Trophoblast cell (in vitro differentiated cells and primary cell): ENCODE measurements at regions not wholly inside any gene's neighbourhood (a gene's known extent, or its start where the extent isn't known, plus 50 kb on each side); places are given as distances from the start of the nearest gene placed in this dataset.
A peak's percentile ranks its signal among the peaks of the same experiment; 100 is the strongest.

Experiments
- DNase-seq, 2 donors: peaks; one replicate each; pipeline ENCODE4 v3.0.0-alpha.2; 2016
- H2AFZ ChIP-seq: 2 replicates; pipeline ENCODE4 v1.6.1; 2013; ENCODE audit warnings: low read length, moderate library complexity, mild to moderate bottlenecking; ENCODE audit not compliant: insufficient read depth, poor library complexity
- H2AK5ac ChIP-seq: 2 replicates; pipeline ENCODE4 v1.6.1; 2013; ENCODE audit warnings: mild to moderate bottlenecking, low read length
- H2BK120ac ChIP-seq: 2 replicates; pipeline ENCODE4 v1.6.1; 2013; ENCODE audit warnings: low read length, mild to moderate bottlenecking, moderate library complexity; ENCODE audit not compliant: insufficient read depth, poor library complexity
- H2BK12ac ChIP-seq: 2 replicates; pipeline ENCODE4 v1.6.1; 2013; ENCODE audit warnings: mild to moderate bottlenecking, low read length, moderate library complexity
- H2BK5ac ChIP-seq: 2 replicates; pipeline ENCODE4 v1.6.1; 2013; ENCODE audit warnings: low read length, low read depth, moderate library complexity, mild to moderate bottlenecking; ENCODE audit not compliant: poor library complexity
- H3K14ac ChIP-seq: 2 replicates; pipeline ENCODE4 v1.6.1; 2013; ENCODE audit warnings: mild to moderate bottlenecking, low read length
- H3K18ac ChIP-seq: 2 replicates; pipeline ENCODE4 v1.6.1; 2013; ENCODE audit warnings: mild to moderate bottlenecking, low read length
- H3K23ac ChIP-seq: 2 replicates; pipeline ENCODE4 v1.6.1; 2013; ENCODE audit warnings: low read length
- H3K27ac ChIP-seq: 2 replicates; pipeline ENCODE4 v1.5.1; 2013; ENCODE audit warnings: low read depth, mild to moderate bottlenecking, inconsistent platforms, low read length, moderate library complexity
- H3K27me3 ChIP-seq: 2 replicates; pipeline ENCODE4 v1.6.1; 2013; ENCODE audit warnings: inconsistent platforms, mild to moderate bottlenecking, low read length, moderate library complexity; ENCODE audit not compliant: insufficient read depth
- H3K36me3 ChIP-seq, 2 experiments: 1 replicate in 1 of 2; 2 replicates in 1 of 2; pipeline ENCODE4 v1.6.1; 2013; ENCODE audit warnings: low read length in 2 of 2, mild to moderate bottlenecking in 2 of 2, moderate library complexity in 1 of 2; ENCODE audit not compliant: insufficient read depth in 2 of 2, control insufficient read depth in 1 of 2
- H3K4ac ChIP-seq: 2 replicates; pipeline ENCODE4 v1.6.1; 2013; ENCODE audit warnings: low read depth, mild to moderate bottlenecking, low read length, moderate library complexity
- H3K4me1 ChIP-seq, 2 experiments: 1 replicate in 1 of 2; 2 replicates in 1 of 2; pipeline ENCODE4 v1.6.1; 2013; ENCODE audit warnings: low read length in 2 of 2, mild to moderate bottlenecking in 2 of 2, moderate library complexity in 1 of 2; ENCODE audit not compliant: insufficient read depth in 2 of 2, control insufficient read depth in 1 of 2
- H3K4me2 ChIP-seq: 2 replicates; pipeline ENCODE4 v1.6.1; 2013; ENCODE audit warnings: inconsistent platforms, mild to moderate bottlenecking, low read length, moderate library complexity
- H3K4me3 ChIP-seq: 2 replicates; pipeline ENCODE4 v1.5.1; 2013; ENCODE audit warnings: mild to moderate bottlenecking, low read depth, low read length, inconsistent platforms
- H3K79me1 ChIP-seq: one replicate; pipeline ENCODE4 v1.6.1; 2013; ENCODE audit warnings: low read length
- H3K79me2 ChIP-seq: 2 replicates; pipeline ENCODE4 v1.6.1; 2013; ENCODE audit warnings: low read length, mild to moderate bottlenecking; ENCODE audit not compliant: control insufficient read depth, insufficient read depth, poor library complexity
- H3K9ac ChIP-seq: 2 replicates; pipeline ENCODE4 v1.6.1; 2013; ENCODE audit warnings: mild to moderate bottlenecking, low read length
- H3K9me3 ChIP-seq: 2 replicates; pipeline ENCODE4 v1.6.1; 2013; ENCODE audit warnings: low read depth, mild to moderate bottlenecking, control low read depth, inconsistent platforms, low read length; ENCODE audit not compliant: insufficient read depth
- H4K12ac ChIP-seq: 2 replicates; pipeline ENCODE4 v1.6.1; 2013; ENCODE audit warnings: low read depth, mild to moderate bottlenecking, low read length, moderate library complexity
- H4K8ac ChIP-seq: 2 replicates; pipeline ENCODE4 v1.6.1; 2013; ENCODE audit warnings: low read depth, mild to moderate bottlenecking, low read length, moderate library complexity
- H4K91ac ChIP-seq: one replicate; pipeline ENCODE4 v1.6.1; 2013; ENCODE audit warnings: low read depth, mild to moderate bottlenecking, low read length, moderate library complexity
- WGBS: extraction: QIAGEN DNeasy Blood & Tissue Kit; methylation state at CpG from one replicate; pipeline ENCODE4 v1.1.7; 2013; ENCODE audit warnings: missing lambda C conversion rate; ENCODE audit not compliant: insufficient read length, insufficient coverage; ENCODE audit errors: extremely low coverage; 5-methylcytosine and 5-hydroxymethylcytosine counted together

DNA sequence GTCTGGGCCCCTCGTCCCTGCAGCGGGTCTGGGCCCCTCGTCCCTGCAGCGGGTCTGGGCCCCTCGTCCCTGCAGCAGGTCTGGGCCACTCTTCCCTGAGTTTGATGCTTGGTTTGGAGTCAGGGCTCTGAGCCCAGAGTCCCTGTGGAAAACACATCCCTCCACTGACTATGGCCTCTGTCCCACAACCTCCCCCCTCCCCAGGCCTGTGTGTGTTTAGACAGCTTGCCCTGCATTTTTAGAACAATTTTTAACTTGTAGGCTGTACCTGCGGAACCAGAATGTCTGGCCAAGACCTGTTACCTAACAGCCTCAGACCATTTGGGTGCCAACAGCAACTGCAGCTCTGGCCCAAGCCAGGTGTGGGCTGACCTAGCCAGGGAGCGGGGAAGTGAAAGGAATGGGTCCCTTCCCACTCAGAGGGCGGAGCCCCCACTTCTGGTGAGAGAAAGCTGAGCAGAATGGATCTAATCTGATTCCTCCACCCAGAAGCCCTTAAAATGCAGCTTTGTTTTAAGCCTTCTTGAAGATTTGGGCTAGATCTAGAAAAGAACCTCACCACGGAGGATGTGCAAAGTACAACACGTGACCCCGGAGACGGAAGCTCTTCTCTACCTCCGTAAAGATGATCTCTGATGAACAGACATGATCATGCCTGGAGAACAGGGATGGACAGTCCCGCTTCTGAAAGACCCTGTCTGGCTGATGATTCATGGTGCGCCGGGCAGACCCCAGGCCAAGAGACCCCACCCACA, 60.5 kb upstream of the TFRC start:
- H3K23ac ChIP-seq, result no peak overlapping the region
- H3K79me2 ChIP-seq, result no peaks in the 10 kb centered on the region
- peaks cover 14% of the 10 kb centered on the region for H3K79me1 ChIP-seq
- no CpG with 5 or more reads among the region's 16 CpGs for WGBS
- H3K27me3 ChIP-seq, result no peaks in the 10 kb centered on the region
- H4K8ac ChIP-seq, result peak overlapping the region; percentile 24
- peak overlapping the region; percentile 68 for H3K18ac ChIP-seq
- peak overlapping the region; percentile 64 for H2BK120ac ChIP-seq
- peak overlapping the region; percentile 49 for H3K27ac ChIP-seq
- H4K12ac ChIP-seq, result no peak overlapping the region
- no peaks in the 10 kb centered on the region for H3K36me3 ChIP-seq
- H4K91ac ChIP-seq, result peak overlapping the region; percentile 72
- no peak overlapping the region for H3K14ac ChIP-seq
- H3K4me2 ChIP-seq, result peak overlapping the region; percentile 47
- H2BK5ac ChIP-seq, result peak overlapping the region; percentile 31
- H2AFZ ChIP-seq, result no peak overlapping the region
- no peak overlapping the region for H3K4ac ChIP-seq
- no peak overlapping the region for H2BK12ac ChIP-seq
- DNase-seq, result peak; percentile 90 to 93
- H3K9me3 ChIP-seq, result peaks cover 11% of the 10 kb centered on the region
- H3K9ac ChIP-seq, result no peak overlapping the region
- no peak overlapping the region for H2AK5ac ChIP-seq
- peaks cover 16 to 32% of the 10 kb centered on the region in 2 experiments for H3K4me1 ChIP-seq
- peak overlapping the region; percentile 47 for H3K4me3 ChIP-seq

DNA sequence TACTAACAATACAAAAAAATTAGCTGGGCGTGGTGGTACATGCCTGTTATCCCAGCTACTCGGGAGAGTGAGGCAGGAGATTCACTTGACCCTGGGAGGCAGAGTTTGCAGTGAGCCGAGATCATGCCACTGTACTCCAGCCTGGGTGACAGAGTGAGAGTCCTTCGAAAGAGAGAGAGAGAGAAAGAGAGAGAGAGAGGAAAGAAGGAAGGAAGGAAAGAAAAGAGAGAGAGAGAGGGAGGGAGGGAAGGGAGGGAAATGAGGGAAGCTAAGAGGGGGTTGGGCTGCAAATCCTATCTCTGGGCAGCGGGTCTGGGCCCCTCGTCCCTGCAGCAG, 59.9 kb upstream of the TFRC start:
- WGBS, result no CpG with 5 or more reads among the region's 6 CpGs
- peak overlapping the region; percentile 31 for H2BK5ac ChIP-seq
- H3K4me2 ChIP-seq, result no peak overlapping the region
- peaks cover 14% of the 10 kb centered on the region for H3K79me1 ChIP-seq
- H3K27ac ChIP-seq, result peak overlapping the region; percentile 49
- no peaks in the 10 kb centered on the region for H3K79me2 ChIP-seq
- no peak overlapping the region for H3K4me3 ChIP-seq
- no peaks in the 10 kb centered on the region for H3K27me3 ChIP-seq
- peak overlapping the region; percentile 64 for H2BK120ac ChIP-seq
- H3K9ac ChIP-seq, result no peak overlapping the region
- no peak overlapping the region for H3K23ac ChIP-seq
- H3K4me1 ChIP-seq, result peaks cover 16 to 32% of the 10 kb centered on the region in 2 experiments
- H2AK5ac ChIP-seq, result no peak overlapping the region
- H3K9me3 ChIP-seq, result peaks cover 11% of the 10 kb centered on the region
- peak overlapping the region; percentile 72 for H4K91ac ChIP-seq
- no peak overlapping the region for H2BK12ac ChIP-seq
- no peaks in the 10 kb centered on the region for H3K36me3 ChIP-seq
- peak overlapping the region; percentile 30 for H4K8ac ChIP-seq
- H3K14ac ChIP-seq, result no peak overlapping the region
- no peak for DNase-seq
- peak overlapping the region; percentile 68 for H3K18ac ChIP-seq
- no peak overlapping the region for H3K4ac ChIP-seq
- H2AFZ ChIP-seq, result no peak overlapping the region
- H4K12ac ChIP-seq, result no peak overlapping the region

DNA sequence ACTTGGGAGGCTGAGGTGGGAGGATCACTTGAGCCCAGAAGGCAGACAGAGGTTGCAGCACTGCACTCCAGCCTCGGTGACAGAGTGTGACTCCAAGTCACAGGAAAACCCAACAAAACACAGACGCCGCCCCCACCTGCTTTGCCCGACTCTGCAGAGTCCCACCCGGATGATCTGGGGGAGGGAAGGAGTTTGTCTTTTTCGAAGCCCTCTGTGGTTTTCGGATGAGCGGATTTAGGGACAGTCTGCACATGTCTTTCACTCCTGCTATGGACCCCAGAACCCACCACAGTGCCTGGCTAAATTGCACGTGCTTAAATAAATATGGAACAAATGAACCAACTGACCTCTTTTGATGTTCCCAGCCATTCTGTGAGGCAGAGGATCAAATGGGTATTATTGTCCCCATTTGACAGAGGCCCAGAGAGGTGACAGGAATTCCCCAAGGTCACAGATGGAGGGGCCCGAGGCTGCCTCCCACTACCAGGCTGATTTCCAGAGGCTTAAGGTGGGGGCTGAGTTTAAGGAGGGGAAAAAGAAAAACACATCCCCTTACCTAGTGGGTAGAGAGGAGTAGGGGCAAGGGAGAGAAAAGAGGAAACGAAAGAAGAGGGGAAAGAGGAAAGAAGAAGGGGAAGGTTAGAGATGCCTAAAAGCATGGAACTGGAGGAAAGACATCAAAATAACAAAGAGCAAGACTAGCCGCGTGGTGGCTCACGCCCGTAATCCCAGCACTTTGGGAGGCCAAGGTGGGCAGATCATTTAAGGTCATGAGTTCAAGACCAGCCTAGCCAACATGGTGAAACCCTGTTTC, 59.4 kb upstream of the TFRC start:
- DNase-seq, result no peak
- no peak overlapping the region for H3K4me2 ChIP-seq
- H3K4ac ChIP-seq, result peak overlapping the region; percentile 13
- H3K4me1 ChIP-seq, result peaks cover 16 to 31% of the 10 kb centered on the region in 2 experiments
- H3K27me3 ChIP-seq, result no peaks in the 10 kb centered on the region
- H3K79me2 ChIP-seq, result no peaks in the 10 kb centered on the region
- H3K14ac ChIP-seq, result peak overlapping the region; percentile 48
- peak overlapping the region; percentile 30 for H4K8ac ChIP-seq
- no peak overlapping the region for H4K12ac ChIP-seq
- H3K4me3 ChIP-seq, result no peak overlapping the region
- no peak overlapping the region for H2BK120ac ChIP-seq
- peaks cover 11% of the 10 kb centered on the region for H3K9me3 ChIP-seq
- WGBS, result no CpG with 5 or more reads among the region's 15 CpGs
- no peak overlapping the region for H3K18ac ChIP-seq
- H3K79me1 ChIP-seq, result peaks cover 16% of the 10 kb centered on the region
- peak overlapping the region; percentile 51 for H2BK12ac ChIP-seq
- no peak overlapping the region for H2AFZ ChIP-seq
- no peaks in the 10 kb centered on the region for H3K36me3 ChIP-seq
- no peak overlapping the region for H3K23ac ChIP-seq
- H3K9ac ChIP-seq, result no peak overlapping the region
- H4K91ac ChIP-seq, result peak overlapping the region; percentile 57
- H2BK5ac ChIP-seq, result no peak overlapping the region
- H2AK5ac ChIP-seq, result peak overlapping the region; percentile 49
- no peak overlapping the region for H3K27ac ChIP-seq

DNA sequence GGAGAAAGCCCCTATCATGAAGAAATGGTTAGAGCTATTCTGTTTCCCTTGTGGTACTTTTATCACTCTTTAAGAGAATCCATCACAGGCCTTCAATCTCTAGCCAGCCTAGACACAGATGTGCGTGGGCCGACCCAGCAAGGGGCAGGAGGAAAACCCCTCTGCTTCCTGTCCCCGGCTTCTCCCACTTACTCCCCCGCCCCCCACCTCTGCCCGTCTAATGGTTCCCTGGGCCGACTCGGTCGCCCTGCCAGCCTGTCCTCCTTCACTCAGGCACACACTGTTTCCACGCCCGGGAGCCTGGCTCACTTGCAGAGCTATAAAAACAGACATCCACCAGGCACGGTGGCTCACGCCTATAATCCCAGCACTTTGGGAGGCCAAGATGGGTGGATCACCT, 58.3 kb upstream of the TFRC start:
- Histone ChIP-seq H2AFZ (no peak overlapping the region), H3K18ac (no peak overlapping the region), H2BK5ac (no peak overlapping the region), H3K23ac (no peak overlapping the region), H3K4ac (no peak overlapping the region), H3K79me1 (peaks cover 19% of the 10 kb centered on the region), H2BK12ac (peak overlapping the region; percentile 5), H4K12ac (no peak overlapping the region), H3K4me2 (no peak overlapping the region), H3K14ac (no peak overlapping the region), H3K27ac (no peak overlapping the region), H2AK5ac (peak overlapping the region; percentile 22), H3K9me3 (peaks cover 10% of the 10 kb centered on the region), H3K9ac (no peak overlapping the region), H3K4me1 (peaks cover 23 to 39% of the 10 kb centered on the region in 2 experiments), H3K79me2 (no peaks in the 10 kb centered on the region), H4K8ac (no peak overlapping the region), H3K4me3 (no peak overlapping the region), H2BK120ac (no peak overlapping the region), H3K36me3 (no peaks in the 10 kb centered on the region), H4K91ac (peak overlapping the region; percentile 4), H3K27me3 (no peaks in the 10 kb centered on the region)
- WGBS, result no CpG with 5 or more reads among the region's 12 CpGs
- no peak for DNase-seq
